ENCODE measurements at regions not wholly inside any gene's neighbourhood (a gene's known extent, or its start where the extent isn't known, plus 50 kb on each side); places are given as distances from the start of the nearest gene placed in this dataset.

GRCh38 chr3:187888701-187889100 lies 143.4 kb upstream of the BCL6 start:
- Histone ChIP-seq H3K9me3 (ENCODE audit: control insufficient read depth, insufficient read depth, low read length) (no peaks in the 10 kb centered on the region), H2BK15ac (ENCODE audit: low read depth, low read length) (no peak overlapping the region), H3K4me1 (ENCODE audit: control insufficient read depth, insufficient read depth, low read length) (no peaks in the 10 kb centered on the region), H3K18ac (ENCODE audit: low read depth, low read length) (no peak overlapping the region), H4K5ac (ENCODE audit: low read depth, low read length) (no peak overlapping the region), H4K8ac (ENCODE audit: low read depth in 2 of 2, low read length in 2 of 2) (no peak overlapping the region), H3K36me3 (ENCODE audit: control insufficient read depth, insufficient read depth, low read length) (no peaks in the 10 kb centered on the region), H3K9me1 (ENCODE audit: insufficient read depth, low read length) (no peaks in the 10 kb centered on the region), H2BK5ac (ENCODE audit: low read depth, low read length, poor library complexity, severe bottlenecking) (no peak overlapping the region), H3K4me2 (ENCODE audit: low read depth, low read length) (no peak overlapping the region), H3K79me1 (ENCODE audit: low read depth in 1 of 2, low read length in 2 of 2) (no peaks in the 10 kb centered on the region), H4K20me1 (ENCODE audit: insufficient read depth, low read length) (no peaks in the 10 kb centered on the region), H2AFZ (replicated peaks; ENCODE audit: low read length, poor library complexity) (no peak overlapping the region), H3K56ac (ENCODE audit: extremely low read depth, insufficient read depth, low read length) (no peak overlapping the region), H3K4me3 (ENCODE audit: insufficient read depth, low read depth, low read length) (no peak overlapping the region), H4K91ac (ENCODE audit: insufficient read depth, low read depth, low read length) (no peak overlapping the region), H2BK20ac (ENCODE audit: low read depth, low read length) (no peak overlapping the region), H2AK9ac (replicated peaks; ENCODE audit: low read depth, low read length, poor library complexity) (no peak overlapping the region), H3K27me3 (ENCODE audit: control insufficient read depth, insufficient read depth, low read length) (no peaks in the 10 kb centered on the region), H3K9ac (ENCODE audit: low read depth, low read length) (no peak overlapping the region), H3K27ac (ENCODE audit: insufficient read depth, low read length) (no peak overlapping the region), H3K23ac (ENCODE audit: low read depth, low read length) (no peak overlapping the region), H3K14ac (replicated peaks; ENCODE audit: low read depth, low read length) (no peak overlapping the region), H2AK5ac (ENCODE audit: low read depth, low read length) (no peak overlapping the region), H2BK120ac (ENCODE audit: low read depth, low read length) (no peak overlapping the region), H3K4ac (ENCODE audit: low read depth, low read length) (no peak overlapping the region)
- ChIA-PET POLR2A (ENCODE audit: unreplicated experiment) (no interaction called here), CTCF (interaction anchor here (0.6 kb wide), 1 partner anchor 53 kb away, joined by 5 read pairs; no protein-coding TSS in a partner anchor)
- TF ChIP-seq MXI1 (IDR thresholded peaks at IDR 0.05; ENCODE audit: borderline replicate concordance, low read depth, low read length) = no peak
- TF ChIP-seq CTCF (conservative IDR thresholded peaks at IDR 0.05; ENCODE audit: low read depth, low read length) = no peak
- TF ChIP-seq MAFK (IDR thresholded peaks at IDR 0.05; ENCODE audit: low read depth, low read length) = no peak
- intact Hi-C loops (cut with micrococcal nuclease) (no loop called here), dilution Hi-C loops (cut with HindIII; ENCODE audit: low sequenced_read_pairs, unreplicated experiment) (no loop called here), in situ Hi-C loops (cut with MboI; ENCODE audit: low sequenced_read_pairs) (no loop called here)
- DNase-seq = no peak
- ATAC-seq (ENCODE audit: low read depth) = no peak
- WGBS, 2 experiments (ENCODE audit: extremely low coverage in 2 of 2, insufficient read length in 1 of 2) = no CpG with 5 or more reads among the region's 1 CpG
- BruUV-seq (replicated peaks) = no TSS peak

Data from IMR-90 (cell line).